ENCODE measurements at regions not wholly inside any gene's neighbourhood (a gene's known extent, or its start where the extent isn't known, plus 50 kb on each side); places are given as distances from the start of the nearest gene placed in this dataset.
"Not testable (repeated sequence)": the region's sequence is repeated elsewhere in the genome, so short reads cannot be mapped to it uniquely, and the experiment has no call there.

- no peak for DNase-seq (ENCODE audit: extremely low read depth in 1 of 2, low read depth in 1 of 2)
Measured at GRCh38 chr12:125856366-125856765, 791.1 kb downstream of the AACS start.

GRCh38 chr12:125856896-125857295 is 791.7 kb downstream of the AACS start:
- no peak for DNase-seq (ENCODE audit: extremely low read depth in 1 of 2, low read depth in 1 of 2)

- no peak for DNase-seq (ENCODE audit: extremely low read depth in 1 of 2, low read depth in 1 of 2)
Measured at GRCh38 chr12:125860672-125861288, 795.5 kb downstream of the AACS start.

GRCh38 chr12:125861299-125862281 is 796.4 kb downstream of the AACS start:
- no peak for DNase-seq (ENCODE audit: extremely low read depth in 1 of 2, low read depth in 1 of 2)

GRCh38 chr12:125865236-125865635 is 800.0 kb downstream of the AACS start:
- not testable (repeated sequence) for DNase-seq (ENCODE audit: extremely low read depth in 1 of 2, low read depth in 1 of 2)

GRCh38 chr12:125871811-125872594 is 806.8 kb downstream of the AACS start:
- DNase-seq (ENCODE audit: extremely low read depth in 1 of 2, low read depth in 1 of 2) = no peak

- no peak for DNase-seq (ENCODE audit: extremely low read depth in 1 of 2, low read depth in 1 of 2)
Measured at GRCh38 chr12:125873016-125873415, 807.8 kb downstream of the AACS start.

- DNase-seq (ENCODE audit: extremely low read depth in 1 of 2, low read depth in 1 of 2) = no peak
Measured at GRCh38 chr12:125878483-125878882, 813.2 kb downstream of the AACS start.

- no peak for DNase-seq (ENCODE audit: extremely low read depth in 1 of 2, low read depth in 1 of 2)
Measured at GRCh38 chr12:125882141-125882540, 816.9 kb downstream of the AACS start.

- no peak for DNase-seq (ENCODE audit: extremely low read depth in 1 of 2, low read depth in 1 of 2)
Measured at GRCh38 chr12:125888921-125889320, 823.7 kb downstream of the AACS start.

- no peak for DNase-seq (ENCODE audit: extremely low read depth in 1 of 2, low read depth in 1 of 2)
Measured at GRCh38 chr12:125889742-125890141, 824.5 kb downstream of the AACS start.

GRCh38 chr12:125890366-125890905 is 825.2 kb downstream of the AACS start:
- DNase-seq (ENCODE audit: extremely low read depth in 1 of 2, low read depth in 1 of 2) = no peak

GRCh38 chr12:125890971-125891370 is 825.7 kb downstream of the AACS start:
- DNase-seq (ENCODE audit: extremely low read depth in 1 of 2, low read depth in 1 of 2) = no peak

- DNase-seq (ENCODE audit: extremely low read depth in 1 of 2, low read depth in 1 of 2) = no peak
Measured at GRCh38 chr12:125892276-125892675, 827.0 kb downstream of the AACS start.

GRCh38 chr12:125902991-125903390 is 837.8 kb downstream of the AACS start:
- no peak for DNase-seq (ENCODE audit: extremely low read depth in 1 of 2, low read depth in 1 of 2)

- DNase-seq (ENCODE audit: extremely low read depth in 1 of 2, low read depth in 1 of 2) = no peak
Measured at GRCh38 chr12:125907351-125907750, 842.1 kb downstream of the AACS start.

GRCh38 chr12:125919856-125920470 is 854.7 kb downstream of the AACS start:
- DNase-seq (ENCODE audit: extremely low read depth in 1 of 2, low read depth in 1 of 2) = no peak

- DNase-seq (ENCODE audit: extremely low read depth in 1 of 2, low read depth in 1 of 2) = no peak
Measured at GRCh38 chr12:125922330-125922729, 857.1 kb downstream of the AACS start.

- no peak for DNase-seq (ENCODE audit: extremely low read depth in 1 of 2, low read depth in 1 of 2)
Measured at GRCh38 chr12:125936502-125936901, 871.3 kb downstream of the AACS start.

GRCh38 chr12:125944446-125944845 is 879.2 kb downstream of the AACS start:
- no peak for DNase-seq (ENCODE audit: extremely low read depth in 1 of 2, low read depth in 1 of 2)

GRCh38 chr12:125949471-125949870 is 884.2 kb downstream of the AACS start:
- DNase-seq (ENCODE audit: extremely low read depth in 1 of 2, low read depth in 1 of 2) = no peak

Measured in activated CD8-positive, alpha-beta memory T cell treated with anti-CD3 and anti-CD28 coated beads for 1 hour (primary cell).